ENCODE measurements at regions not wholly inside any gene's neighbourhood (a gene's known extent, or its start where the extent isn't known, plus 50 kb on each side); places are given as distances from the start of the nearest gene placed in this dataset.

DNA sequence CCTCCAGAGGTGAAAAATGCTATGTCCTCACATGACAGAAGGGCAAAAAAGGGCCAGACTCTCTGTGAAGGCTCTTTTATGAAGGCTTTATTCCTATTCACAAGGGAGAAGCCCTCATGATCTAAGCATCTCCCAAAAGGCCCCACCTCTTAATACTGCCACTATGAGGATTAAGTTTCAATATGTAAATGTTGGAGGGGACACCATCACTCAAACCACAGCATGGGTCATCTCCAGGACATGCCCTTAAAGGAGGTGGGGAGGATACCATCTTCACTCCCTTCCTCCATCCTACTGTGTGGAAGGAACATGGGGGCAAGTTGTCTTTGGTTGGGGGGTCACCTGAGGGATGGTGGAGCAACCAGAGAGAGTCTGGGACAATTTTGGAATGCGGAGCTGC is 170.1 kb downstream of the TRIM33 start:
- TF ChIP-seq, protein P1, sequence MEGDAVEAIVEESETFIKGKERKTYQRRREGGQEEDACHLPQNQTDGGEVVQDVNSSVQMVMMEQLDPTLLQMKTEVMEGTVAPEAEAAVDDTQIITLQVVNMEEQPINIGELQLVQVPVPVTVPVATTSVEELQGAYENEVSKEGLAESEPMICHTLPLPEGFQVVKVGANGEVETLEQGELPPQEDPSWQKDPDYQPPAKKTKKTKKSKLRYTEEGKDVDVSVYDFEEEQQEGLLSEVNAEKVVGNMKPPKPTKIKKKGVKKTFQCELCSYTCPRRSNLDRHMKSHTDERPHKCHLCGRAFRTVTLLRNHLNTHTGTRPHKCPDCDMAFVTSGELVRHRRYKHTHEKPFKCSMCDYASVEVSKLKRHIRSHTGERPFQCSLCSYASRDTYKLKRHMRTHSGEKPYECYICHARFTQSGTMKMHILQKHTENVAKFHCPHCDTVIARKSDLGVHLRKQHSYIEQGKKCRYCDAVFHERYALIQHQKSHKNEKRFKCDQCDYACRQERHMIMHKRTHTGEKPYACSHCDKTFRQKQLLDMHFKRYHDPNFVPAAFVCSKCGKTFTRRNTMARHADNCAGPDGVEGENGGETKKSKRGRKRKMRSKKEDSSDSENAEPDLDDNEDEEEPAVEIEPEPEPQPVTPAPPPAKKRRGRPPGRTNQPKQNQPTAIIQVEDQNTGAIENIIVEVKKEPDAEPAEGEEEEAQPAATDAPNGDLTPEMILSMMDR (IDR thresholded peaks at IDR 0.05 in 2 of 3, conservative IDR thresholded peaks at IDR 0.05 in 1 of 3; ENCODE audit: insufficient read depth in 2 of 3, low read depth in 1 of 3, low read length in 3 of 3), result no peak
- TF ChIP-seq, protein P2, sequence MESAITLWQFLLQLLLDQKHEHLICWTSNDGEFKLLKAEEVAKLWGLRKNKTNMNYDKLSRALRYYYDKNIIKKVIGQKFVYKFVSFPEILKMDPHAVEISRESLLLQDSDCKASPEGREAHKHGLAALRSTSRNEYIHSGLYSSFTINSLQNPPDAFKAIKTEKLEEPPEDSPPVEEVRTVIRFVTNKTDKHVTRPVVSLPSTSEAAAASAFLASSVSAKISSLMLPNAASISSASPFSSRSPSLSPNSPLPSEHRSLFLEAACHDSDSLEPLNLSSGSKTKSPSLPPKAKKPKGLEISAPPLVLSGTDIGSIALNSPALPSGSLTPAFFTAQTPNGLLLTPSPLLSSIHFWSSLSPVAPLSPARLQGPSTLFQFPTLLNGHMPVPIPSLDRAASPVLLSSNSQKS (CRISPR knock-in tag; IDR thresholded peaks at IDR 0.05), result no peak
- TF ChIP-seq CHD4 (IDR thresholded peaks at IDR 0.05; ENCODE audit: insufficient read depth, insufficient replicate concordance, low read depth, low read length, poor library complexity, severe bottlenecking) (no peak), WHSC1 (IDR thresholded peaks at IDR 0.05; ENCODE audit: low read length) (no peak), PPARD (CRISPR knock-in tag; IDR thresholded peaks at IDR 0.05) (no peak), EP300 (IDR thresholded peaks at IDR 0.05; ENCODE audit: low read length) (no peak)

Data from K562 (cell line).